SIG-M5 treated with dmso at 0.1 percent for 504 hours (cell line): ENCODE measurements at regions not wholly inside any gene's neighbourhood (a gene's known extent, or its start where the extent isn't known, plus 50 kb on each side); places are given as distances from the start of the nearest gene placed in this dataset.

ENCODE experiments used
- DNase-seq: peaks from one replicate; lab custom pipeline; 2025; ENCODE audit not compliant: unreplicated experiment; lab: John Stamatoyannopoulos, UW

GRCh38 chr12:116654226-116654743 lies 83.6 kb downstream of the SPRING1 start:
- no peak for DNase-seq

GRCh38 chr12:116651089-116651488 lies 86.8 kb downstream of the SPRING1 start:
- no peak for DNase-seq

- DNase-seq: no peak
These were observed 87.2 kb downstream of the SPRING1 start for GRCh38 chr12:116650585-116651087.

- no peak for DNase-seq
These were observed 87.8 kb downstream of the SPRING1 start for GRCh38 chr12:116650062-116650461.

GRCh38 chr12:116647813-116648212 lies 88.6 kb downstream of the MAP1LC3B2 start:
- DNase-seq: no peak

- DNase-seq: no peak
These were observed 87.7 kb downstream of the MAP1LC3B2 start for GRCh38 chr12:116646901-116647300.

GRCh38 chr12:116644806-116645205 lies 85.6 kb downstream of the MAP1LC3B2 start:
- no peak for DNase-seq

- DNase-seq: peak; percentile 63
These were observed 83.5 kb downstream of the MAP1LC3B2 start for GRCh38 chr12:116642683-116643082.

GRCh38 chr12:116642106-116642505 lies 82.9 kb downstream of the MAP1LC3B2 start:
- DNase-seq: peak; percentile 50

- DNase-seq: no peak
These were observed 81.1 kb downstream of the MAP1LC3B2 start for GRCh38 chr12:116640281-116640680.

- no peak for DNase-seq
These were observed 80.6 kb downstream of the MAP1LC3B2 start for GRCh38 chr12:116639765-116640164.

- DNase-seq: no peak
These were observed 79.2 kb downstream of the MAP1LC3B2 start for GRCh38 chr12:116638376-116638775.

GRCh38 chr12:116637589-116638150 lies 78.5 kb downstream of the MAP1LC3B2 start:
- DNase-seq: peak; percentile 57

GRCh38 chr12:116636608-116637519 lies 77.7 kb downstream of the MAP1LC3B2 start:
- DNase-seq: no peak

- DNase-seq: peak; percentile 99
These were observed 76.3 kb downstream of the MAP1LC3B2 start for GRCh38 chr12:116635487-116635886.

- no peak for DNase-seq
These were observed 74.3 kb downstream of the MAP1LC3B2 start for GRCh38 chr12:116633476-116633875.

- no peak for DNase-seq
These were observed 72.4 kb downstream of the MAP1LC3B2 start for GRCh38 chr12:116631619-116632018.

- DNase-seq: no peak
These were observed 71.6 kb downstream of the MAP1LC3B2 start for GRCh38 chr12:116630762-116631161.

GRCh38 chr12:116629480-116629879 lies 70.3 kb downstream of the MAP1LC3B2 start:
- DNase-seq: no peak

GRCh38 chr12:116628989-116629388 lies 69.8 kb downstream of the MAP1LC3B2 start:
- no peak for DNase-seq

GRCh38 chr12:116628450-116628793 lies 69.2 kb downstream of the MAP1LC3B2 start:
- no peak for DNase-seq
